Liver (tissue), 8 donors: ENCODE measurements at regions not wholly inside any gene's neighbourhood (a gene's known extent, or its start where the extent isn't known, plus 50 kb on each side); places are given as distances from the start of the nearest gene placed in this dataset.

Source experiments
- DNase-seq: peaks from one replicate; pipeline ENCODE4 v3.0.0-alpha.2; 2017; ENCODE audit warnings: low spot score
- H3K27ac ChIP-seq, 2 donors: one replicate each; pipeline ENCODE4 v1.7.0; 2013; ENCODE audit warnings: inconsistent platforms in 2 of 2, low read length in 2 of 2, control low read depth in 1 of 2, low read depth in 1 of 2, mild to moderate bottlenecking in 1 of 2
- H3K27me3 ChIP-seq, 4 donors: one replicate each; pipeline versions ENCODE4 v1.6.1 to v1.7.0; 2013; ENCODE audit warnings: low read length in 3 of 4, inconsistent platforms in 1 of 4, mild to moderate bottlenecking in 1 of 4, moderate library complexity in 1 of 4; ENCODE audit not compliant: control insufficient read depth in 4 of 4, insufficient read depth in 4 of 4
- H3K36me3 ChIP-seq, 4 donors: one replicate each; pipeline versions ENCODE4 v1.6.1 to v1.7.0; 2013; ENCODE audit warnings: low read length in 3 of 4, mild to moderate bottlenecking in 3 of 4, low read depth in 1 of 4, moderate library complexity in 1 of 4; ENCODE audit not compliant: control insufficient read depth in 4 of 4, insufficient read depth in 3 of 4
- H3K4me1 ChIP-seq, 4 donors: one replicate each; pipeline versions ENCODE4 v1.6.1 to v1.7.0; 2013; ENCODE audit warnings: low read length in 3 of 4, mild to moderate bottlenecking in 3 of 4, moderate library complexity in 1 of 4; ENCODE audit not compliant: control insufficient read depth in 4 of 4, insufficient read depth in 4 of 4
- H3K4me3 ChIP-seq, 3 donors: one replicate each; pipeline versions ENCODE4 v1.6.1 to v1.7.0; 2013; ENCODE audit warnings: low read length in 3 of 3, control low read depth in 1 of 3, low read depth in 1 of 3, mild to moderate bottlenecking in 1 of 3
- H3K9ac ChIP-seq, 2 donors: one replicate each; pipeline ENCODE4 v1.7.0; 2013; ENCODE audit warnings: low read length in 2 of 2, mild to moderate bottlenecking in 2 of 2, moderate library complexity in 2 of 2, control low read depth in 1 of 2, low read depth in 1 of 2
- H3K9me3 ChIP-seq, 4 donors: one replicate each; pipeline versions ENCODE4 v1.6.1 to v1.7.0; 2013; ENCODE audit warnings: low read length in 3 of 4; ENCODE audit not compliant: control insufficient read depth in 4 of 4
- EGR1 ChIP-seq, 2 donors: IDR thresholded peaks; 2 replicates each; pipeline ENCODE4 v1.6.1; 2016 to 2018; ENCODE audit warnings: antibody characterized with exemption in 2 of 2, low read depth in 2 of 2
- FOXA1 ChIP-seq: IDR thresholded peaks from 2 replicates; pipeline ENCODE4 v1.6.1; 2016; ENCODE audit warnings: antibody characterized with exemption
- FOXA2 ChIP-seq: IDR thresholded peaks from 2 replicates; pipeline ENCODE4 v1.6.1; 2016; ENCODE audit warnings: antibody characterized with exemption
- GABPA ChIP-seq, 2 donors: IDR thresholded peaks in 1 of 2; conservative IDR thresholded peaks in 1 of 2; 2 replicates each; pipeline ENCODE4 v1.6.1; 2016; ENCODE audit warnings: antibody characterized with exemption in 2 of 2, mild to moderate bottlenecking in 1 of 2, moderate library complexity in 1 of 2
- HNF4G ChIP-seq: IDR thresholded peaks from 2 replicates; pipeline ENCODE4 v1.6.1; 2016; ENCODE audit warnings: antibody characterized with exemption
- JUND ChIP-seq, 2 donors: IDR thresholded peaks; 2 replicates each; pipeline ENCODE4 v1.6.1; 2016; ENCODE audit warnings: antibody characterized with exemption in 2 of 2
- NR2F2 ChIP-seq: IDR thresholded peaks from 2 replicates; pipeline ENCODE4 v1.6.1; 2016; ENCODE audit warnings: antibody characterized with exemption
- RAD21 ChIP-seq, 2 donors: IDR thresholded peaks; 2 replicates each; pipeline ENCODE4 v1.6.1; 2016; ENCODE audit warnings: antibody characterized with exemption in 2 of 2, mild to moderate bottlenecking in 2 of 2
- RXRA ChIP-seq, 2 donors: IDR thresholded peaks; 2 replicates each; pipeline ENCODE4 v1.6.1; 2017 to 2018; ENCODE audit warnings: antibody characterized with exemption in 2 of 2, mild to moderate bottlenecking in 1 of 2
- TAF1 ChIP-seq: conservative IDR thresholded peaks from 2 replicates; pipeline ENCODE4 v1.6.1; 2016; ENCODE audit warnings: antibody characterized with exemption, mild to moderate bottlenecking
- YY1 ChIP-seq: IDR thresholded peaks from 2 replicates; pipeline ENCODE4 v1.6.1; 2016; ENCODE audit warnings: antibody characterized with exemption, mild to moderate bottlenecking
- WGBS: extraction: QIAGEN DNeasy Blood & Tissue Kit; methylation state at CpG from one replicate; pipeline ENCODE4 v1.1.7; 2013; 5-methylcytosine and 5-hydroxymethylcytosine counted together
- TF ChIP-seq, protein P1 (sequence below): fragments of 150-350 bp; IDR thresholded peaks from 2 replicates; pipeline ENCODE4 v1.5.1; 2017; ENCODE audit warnings: improper control_type of control experiment, low read depth, low read length; ENCODE audit not compliant: missing input control
- TF ChIP-seq, protein P2 (sequence below): IDR thresholded peaks from 2 replicates; pipeline ENCODE4 v1.6.1; 2016; ENCODE audit warnings: antibody characterized with exemption
- TF ChIP-seq, protein P3 (sequence below): IDR thresholded peaks from 2 replicates; pipeline ENCODE4 v1.6.1; 2016; ENCODE audit warnings: antibody characterized with exemption
- donor health status: healthy.
- donor health status: healthy.
- donor health status: healthy.
- donor health status: healthy.
- donor health status: healthy.

DNA sequence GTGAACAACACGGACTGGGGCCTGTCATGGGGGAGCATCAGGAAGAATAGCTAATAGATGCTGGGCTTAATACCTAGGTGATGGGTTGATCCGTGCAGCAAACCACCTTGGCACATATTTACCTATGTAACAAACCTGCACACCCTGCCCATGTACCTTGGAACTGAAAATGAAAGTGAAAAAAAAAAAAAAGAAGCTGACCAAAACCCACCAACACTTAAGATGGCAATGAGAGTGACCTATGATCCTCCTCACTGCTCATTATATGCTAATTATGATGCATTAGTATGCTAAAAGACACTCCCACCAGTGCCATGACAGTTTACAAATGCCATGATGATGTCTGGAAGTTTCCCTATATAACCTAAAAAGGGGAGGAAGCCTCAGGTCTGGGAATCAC lies 503.2 kb upstream of the CTSO start:
- Histone ChIP-seq H3K4me1 (peaks cover 0 to 6% (median 0%) of the 10 kb centered on the region in 4 donors), H3K9ac (no peak overlapping the region), H3K27ac (no peak overlapping the region), H3K9me3 (no peaks in the 10 kb centered on the region), H3K36me3 (no peaks in the 10 kb centered on the region), H3K27me3 (no peaks in the 10 kb centered on the region), H3K4me3 (no peak overlapping the region)
- TF ChIP-seq FOXA2 (no peak), NR2F2 (no peak), RXRA (IDR thresholded peaks at IDR 0.05) (no peak), JUND (IDR thresholded peaks at IDR 0.05) (no peak), EGR1 (IDR thresholded peaks at IDR 0.05; ENCODE audit: low read depth in 2 of 2) (no peak), RAD21 (IDR thresholded peaks at IDR 0.05) (no peak), GABPA (IDR thresholded peaks at IDR 0.05 in 1 of 2, conservative IDR thresholded peaks at IDR 0.05 in 1 of 2) (no peak), YY1 (no peak), FOXA1 (no peak), TAF1 (no peak), HNF4G (no peak)
- TF ChIP-seq, protein P1, sequence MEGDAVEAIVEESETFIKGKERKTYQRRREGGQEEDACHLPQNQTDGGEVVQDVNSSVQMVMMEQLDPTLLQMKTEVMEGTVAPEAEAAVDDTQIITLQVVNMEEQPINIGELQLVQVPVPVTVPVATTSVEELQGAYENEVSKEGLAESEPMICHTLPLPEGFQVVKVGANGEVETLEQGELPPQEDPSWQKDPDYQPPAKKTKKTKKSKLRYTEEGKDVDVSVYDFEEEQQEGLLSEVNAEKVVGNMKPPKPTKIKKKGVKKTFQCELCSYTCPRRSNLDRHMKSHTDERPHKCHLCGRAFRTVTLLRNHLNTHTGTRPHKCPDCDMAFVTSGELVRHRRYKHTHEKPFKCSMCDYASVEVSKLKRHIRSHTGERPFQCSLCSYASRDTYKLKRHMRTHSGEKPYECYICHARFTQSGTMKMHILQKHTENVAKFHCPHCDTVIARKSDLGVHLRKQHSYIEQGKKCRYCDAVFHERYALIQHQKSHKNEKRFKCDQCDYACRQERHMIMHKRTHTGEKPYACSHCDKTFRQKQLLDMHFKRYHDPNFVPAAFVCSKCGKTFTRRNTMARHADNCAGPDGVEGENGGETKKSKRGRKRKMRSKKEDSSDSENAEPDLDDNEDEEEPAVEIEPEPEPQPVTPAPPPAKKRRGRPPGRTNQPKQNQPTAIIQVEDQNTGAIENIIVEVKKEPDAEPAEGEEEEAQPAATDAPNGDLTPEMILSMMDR = no peak
- TF ChIP-seq, protein P2, sequence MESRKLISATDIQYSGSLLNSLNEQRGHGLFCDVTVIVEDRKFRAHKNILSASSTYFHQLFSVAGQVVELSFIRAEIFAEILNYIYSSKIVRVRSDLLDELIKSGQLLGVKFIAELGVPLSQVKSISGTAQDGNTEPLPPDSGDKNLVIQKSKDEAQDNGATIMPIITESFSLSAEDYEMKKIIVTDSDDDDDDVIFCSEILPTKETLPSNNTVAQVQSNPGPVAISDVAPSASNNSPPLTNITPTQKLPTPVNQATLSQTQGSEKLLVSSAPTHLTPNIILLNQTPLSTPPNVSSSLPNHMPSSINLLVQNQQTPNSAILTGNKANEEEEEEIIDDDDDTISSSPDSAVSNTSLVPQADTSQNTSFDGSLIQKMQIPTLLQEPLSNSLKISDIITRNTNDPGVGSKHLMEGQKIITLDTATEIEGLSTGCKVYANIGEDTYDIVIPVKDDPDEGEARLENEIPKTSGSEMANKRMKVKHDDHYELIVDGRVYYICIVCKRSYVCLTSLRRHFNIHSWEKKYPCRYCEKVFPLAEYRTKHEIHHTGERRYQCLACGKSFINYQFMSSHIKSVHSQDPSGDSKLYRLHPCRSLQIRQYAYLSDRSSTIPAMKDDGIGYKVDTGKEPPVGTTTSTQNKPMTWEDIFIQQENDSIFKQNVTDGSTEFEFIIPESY = no peak
- TF ChIP-seq, protein P3, sequence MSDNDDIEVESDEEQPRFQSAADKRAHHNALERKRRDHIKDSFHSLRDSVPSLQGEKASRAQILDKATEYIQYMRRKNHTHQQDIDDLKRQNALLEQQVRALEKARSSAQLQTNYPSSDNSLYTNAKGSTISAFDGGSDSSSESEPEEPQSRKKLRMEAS = no peak
- DNase-seq = no peak
- 84% methylated on average over 2 of the region's 2 CpGs for WGBS

DNA sequence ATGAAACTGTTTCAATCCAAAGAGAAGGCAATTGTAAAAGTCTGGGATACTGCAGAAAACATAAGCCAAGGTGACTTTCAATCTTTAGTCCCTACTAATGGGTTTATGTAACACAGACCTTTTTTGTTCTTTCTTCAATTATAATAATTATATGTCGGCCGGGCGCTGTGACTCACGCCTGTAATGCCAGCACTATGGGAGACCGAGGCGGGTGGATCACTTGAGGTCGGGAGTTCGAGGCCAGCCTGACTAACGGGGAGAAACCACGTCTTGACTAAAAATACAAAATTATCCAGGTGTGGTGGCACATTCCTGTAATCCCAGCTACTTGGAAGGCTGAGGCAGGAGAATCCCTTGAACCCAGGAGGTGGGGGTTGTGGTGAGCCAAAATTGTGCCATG lies 489.8 kb upstream of the CTSO start:
- DNase-seq = no peak
- TF ChIP-seq EGR1 (IDR thresholded peaks at IDR 0.05; ENCODE audit: low read depth in 2 of 2) = no peak
- Histone ChIP-seq H3K27me3 (no peaks in the 10 kb centered on the region), H3K4me3 (no peak overlapping the region), H3K9me3 (no peaks in the 10 kb centered on the region), H3K4me1 (no peaks in the 10 kb centered on the region), H3K9ac (no peak overlapping the region), H3K36me3 (no peaks in the 10 kb centered on the region), H3K27ac (no peak overlapping the region)
- WGBS = 90% methylated on average over 10 of the region's 10 CpGs

DNA sequence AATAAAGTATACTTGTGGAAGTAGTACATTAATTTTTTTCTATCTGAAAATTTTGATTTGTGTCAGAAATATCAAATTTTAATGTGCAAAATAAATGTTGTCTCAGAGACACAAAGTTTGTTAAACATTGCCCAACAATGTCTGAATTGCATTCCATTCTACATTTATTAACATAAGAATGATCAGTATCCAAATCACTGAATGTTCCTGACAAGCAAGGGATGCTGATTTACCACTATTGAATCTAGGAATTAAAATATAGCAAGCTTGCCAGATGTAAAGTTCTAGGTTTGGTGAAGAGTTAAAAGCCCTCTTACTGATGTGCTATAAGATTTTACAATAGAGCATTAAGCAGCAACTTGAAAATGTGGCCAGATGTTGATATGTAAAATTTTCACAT lies 489.2 kb upstream of the CTSO start:
- Histone ChIP-seq H3K4me1 (no peaks in the 10 kb centered on the region), H3K4me3 (no peak overlapping the region), H3K9ac (no peak overlapping the region), H3K36me3 (no peaks in the 10 kb centered on the region), H3K27ac (no peak overlapping the region), H3K27me3 (no peaks in the 10 kb centered on the region), H3K9me3 (no peaks in the 10 kb centered on the region)
- no peak for DNase-seq
- TF ChIP-seq FOXA1 (no peak), GABPA (IDR thresholded peaks at IDR 0.05 in 1 of 2, conservative IDR thresholded peaks at IDR 0.05 in 1 of 2) (no peak), JUND (IDR thresholded peaks at IDR 0.05) (no peak), TAF1 (no peak), HNF4G (no peak), RXRA (IDR thresholded peaks at IDR 0.05) (no peak)
- TF ChIP-seq, protein P2 = no peak
- TF ChIP-seq, protein P1 = no peak
